Upper lobe of left lung (tissue), 4 donors: ENCODE measurements at regions not wholly inside any gene's neighbourhood (a gene's known extent, or its start where the extent isn't known, plus 50 kb on each side); places are given as distances from the start of the nearest gene placed in this dataset.

Experiments used
- POLR2A ChIP-seq, 4 donors: fragments of 450-650 bp; IDR thresholded peaks; one replicate each; pipeline ENCODE4 v1.5.1; 2016 to 2017; ENCODE audit warnings: antibody characterized with exemption in 4 of 4, mild to moderate bottlenecking in 2 of 4
- TF ChIP-seq, protein P1 (sequence below), 6 experiments: fragments of 450-650 bp in 4 of 6; fragments of 200-600 bp in 2 of 6; sonication (generic) in 2 of 6; IDR thresholded peaks; one replicate each; pipeline ENCODE4 v1.5.1; 2016 to 2019; ENCODE audit warnings: antibody characterized with exemption in 6 of 6

- TF ChIP-seq, protein P1, sequence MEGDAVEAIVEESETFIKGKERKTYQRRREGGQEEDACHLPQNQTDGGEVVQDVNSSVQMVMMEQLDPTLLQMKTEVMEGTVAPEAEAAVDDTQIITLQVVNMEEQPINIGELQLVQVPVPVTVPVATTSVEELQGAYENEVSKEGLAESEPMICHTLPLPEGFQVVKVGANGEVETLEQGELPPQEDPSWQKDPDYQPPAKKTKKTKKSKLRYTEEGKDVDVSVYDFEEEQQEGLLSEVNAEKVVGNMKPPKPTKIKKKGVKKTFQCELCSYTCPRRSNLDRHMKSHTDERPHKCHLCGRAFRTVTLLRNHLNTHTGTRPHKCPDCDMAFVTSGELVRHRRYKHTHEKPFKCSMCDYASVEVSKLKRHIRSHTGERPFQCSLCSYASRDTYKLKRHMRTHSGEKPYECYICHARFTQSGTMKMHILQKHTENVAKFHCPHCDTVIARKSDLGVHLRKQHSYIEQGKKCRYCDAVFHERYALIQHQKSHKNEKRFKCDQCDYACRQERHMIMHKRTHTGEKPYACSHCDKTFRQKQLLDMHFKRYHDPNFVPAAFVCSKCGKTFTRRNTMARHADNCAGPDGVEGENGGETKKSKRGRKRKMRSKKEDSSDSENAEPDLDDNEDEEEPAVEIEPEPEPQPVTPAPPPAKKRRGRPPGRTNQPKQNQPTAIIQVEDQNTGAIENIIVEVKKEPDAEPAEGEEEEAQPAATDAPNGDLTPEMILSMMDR (IDR thresholded peaks at IDR 0.05): no peak
- TF ChIP-seq POLR2A (IDR thresholded peaks at IDR 0.05): peak in 1 of 4 donors; percentile 53
Observed at GRCh38 chr17:83199500-83200201, 120.2 kb downstream of the METRNL start.
